Mesothelial cell of epicardium (in vitro differentiated cells): ENCODE measurements at regions not wholly inside any gene's neighbourhood (a gene's known extent, or its start where the extent isn't known, plus 50 kb on each side); places are given as distances from the start of the nearest gene placed in this dataset.

Experiments
- DNase-seq, 2 experiments: peaks; one replicate each; pipeline ENCODE4 v3.0.0; 2021; ENCODE audit warnings: low spot score in 2 of 2; ENCODE audit not compliant: unreplicated experiment in 2 of 2
- H3K27ac Mint-ChIP-seq: 2 replicates; pipeline ENCODE4 v1.8.0; 2021; ENCODE audit warnings: mixed read lengths
- H3K27me3 Mint-ChIP-seq: 2 replicates; pipeline ENCODE4 v1.8.0; 2021; ENCODE audit warnings: low read depth, mixed read lengths
- H3K36me3 Mint-ChIP-seq: 2 replicates; pipeline ENCODE4 v1.8.0; 2021; ENCODE audit warnings: mixed read lengths
- H3K4me1 Mint-ChIP-seq: 2 replicates; pipeline ENCODE4 v1.8.0; 2021; ENCODE audit warnings: mixed read lengths
- H3K4me3 Mint-ChIP-seq: 2 replicates; pipeline ENCODE4 v1.8.0; 2021; ENCODE audit warnings: mild to moderate bottlenecking, moderate library complexity, mixed read lengths
- H3K9me3 Mint-ChIP-seq: 2 replicates; pipeline ENCODE4 v1.8.0; 2021; ENCODE audit warnings: mixed read lengths
- TF ChIP-seq, protein P1 (sequence below): fragments of 200-600 bp; sonication (generic); IDR thresholded peaks from one replicate; pipeline ENCODE4 v1.5.0; 2021; ENCODE audit warnings: antibody characterized with exemption; ENCODE audit not compliant: unreplicated experiment

DNA sequence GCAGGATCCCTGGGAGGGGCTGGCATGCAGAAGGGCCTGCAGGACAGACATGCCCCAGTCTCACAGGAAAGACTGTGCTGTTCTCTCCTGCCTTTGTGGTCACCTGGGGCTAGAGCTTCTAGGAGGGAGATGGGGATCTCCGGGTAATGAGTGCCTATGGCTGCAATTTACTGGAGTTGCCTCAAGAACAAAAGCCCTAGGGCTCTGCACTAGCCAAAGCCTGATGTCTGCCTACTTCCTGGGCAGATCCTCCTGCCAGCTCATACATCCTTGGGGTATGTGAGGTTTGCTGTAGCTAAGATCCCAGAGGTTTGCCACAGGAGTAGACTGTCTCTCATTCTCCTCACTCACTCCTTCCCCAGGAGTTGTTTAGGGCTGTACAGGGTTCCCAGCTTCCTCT is 106.9 kb upstream of the PPFIA2 start:
- Mint-ChIP-seq H3K4me3 (no peak overlapping the region), H3K27me3 (no peaks in the 10 kb centered on the region), H3K4me1 (no peaks in the 10 kb centered on the region), H3K27ac (no peak overlapping the region), H3K9me3 (no peaks in the 10 kb centered on the region), H3K36me3 (no peaks in the 10 kb centered on the region)
- TF ChIP-seq, protein P1, sequence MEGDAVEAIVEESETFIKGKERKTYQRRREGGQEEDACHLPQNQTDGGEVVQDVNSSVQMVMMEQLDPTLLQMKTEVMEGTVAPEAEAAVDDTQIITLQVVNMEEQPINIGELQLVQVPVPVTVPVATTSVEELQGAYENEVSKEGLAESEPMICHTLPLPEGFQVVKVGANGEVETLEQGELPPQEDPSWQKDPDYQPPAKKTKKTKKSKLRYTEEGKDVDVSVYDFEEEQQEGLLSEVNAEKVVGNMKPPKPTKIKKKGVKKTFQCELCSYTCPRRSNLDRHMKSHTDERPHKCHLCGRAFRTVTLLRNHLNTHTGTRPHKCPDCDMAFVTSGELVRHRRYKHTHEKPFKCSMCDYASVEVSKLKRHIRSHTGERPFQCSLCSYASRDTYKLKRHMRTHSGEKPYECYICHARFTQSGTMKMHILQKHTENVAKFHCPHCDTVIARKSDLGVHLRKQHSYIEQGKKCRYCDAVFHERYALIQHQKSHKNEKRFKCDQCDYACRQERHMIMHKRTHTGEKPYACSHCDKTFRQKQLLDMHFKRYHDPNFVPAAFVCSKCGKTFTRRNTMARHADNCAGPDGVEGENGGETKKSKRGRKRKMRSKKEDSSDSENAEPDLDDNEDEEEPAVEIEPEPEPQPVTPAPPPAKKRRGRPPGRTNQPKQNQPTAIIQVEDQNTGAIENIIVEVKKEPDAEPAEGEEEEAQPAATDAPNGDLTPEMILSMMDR, result no peak
- no peak for DNase-seq

DNA sequence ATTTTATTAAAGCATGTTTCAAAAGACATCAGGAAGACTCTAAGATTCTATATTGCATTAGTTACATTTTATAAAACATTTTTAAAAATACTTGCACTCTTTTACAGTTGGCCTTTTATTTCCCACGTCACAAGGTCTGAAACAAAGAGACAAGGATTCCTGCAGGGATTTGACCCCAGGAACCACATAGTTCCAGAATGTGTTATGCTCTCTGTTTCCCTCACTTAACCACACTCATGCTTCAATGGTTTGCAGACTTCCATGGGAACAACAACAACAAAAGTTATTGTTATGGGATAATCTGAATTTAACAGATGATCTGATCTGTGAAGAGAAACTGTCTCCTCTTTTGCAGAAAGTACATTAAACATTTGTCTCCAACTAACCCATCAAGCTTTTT is 104.3 kb upstream of the PPFIA2 start:
- DNase-seq, result no peak
- Mint-ChIP-seq H3K27ac (no peak overlapping the region), H3K4me3 (no peak overlapping the region), H3K9me3 (no peaks in the 10 kb centered on the region), H3K27me3 (no peaks in the 10 kb centered on the region), H3K4me1 (peaks cover 8% of the 10 kb centered on the region), H3K36me3 (no peaks in the 10 kb centered on the region)
- TF ChIP-seq, protein P1, result no peak

DNA sequence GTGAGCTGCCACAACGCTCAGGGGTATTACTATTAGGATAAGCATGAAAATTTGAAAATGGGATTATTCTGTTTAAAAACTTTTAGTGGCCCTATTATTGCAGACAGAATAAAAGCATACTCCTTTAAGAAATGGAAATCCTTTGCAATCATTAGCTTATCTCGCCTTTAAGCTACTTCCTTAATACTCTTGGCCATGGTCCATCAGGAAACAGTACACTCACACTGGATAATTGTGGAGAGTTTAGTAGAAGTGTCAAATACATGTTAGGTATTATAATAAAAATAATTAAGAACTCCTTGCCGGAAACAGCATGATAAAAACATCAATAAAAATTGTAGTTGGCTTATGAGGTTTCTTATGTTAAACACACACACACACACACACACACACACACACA is 100.4 kb upstream of the PPFIA2 start:
- DNase-seq, result no peak
- TF ChIP-seq, protein P1, result no peak

DNA sequence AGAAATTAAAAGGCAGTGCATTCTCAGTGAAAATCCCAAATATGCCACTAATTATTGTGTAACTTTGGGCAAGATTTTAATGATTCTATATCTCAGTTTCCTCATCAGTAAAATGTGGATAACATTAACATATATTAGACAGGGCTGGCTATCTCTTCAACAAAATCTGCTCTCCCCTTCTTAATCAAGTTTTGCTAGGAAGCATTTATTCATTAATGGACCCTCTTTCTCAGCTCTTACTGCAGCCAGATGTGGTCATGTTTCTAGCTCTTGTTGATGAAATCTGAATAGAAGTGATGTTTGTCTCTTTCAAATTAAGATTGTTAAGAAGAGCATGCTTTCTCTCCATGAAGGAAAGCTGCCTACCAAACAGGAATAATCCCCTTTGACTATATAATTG is 84.4 kb upstream of the PPFIA2 start:
- Mint-ChIP-seq H3K27me3 (peaks cover 2% of the 10 kb centered on the region), H3K4me1 (no peaks in the 10 kb centered on the region), H3K27ac (no peak overlapping the region), H3K36me3 (no peaks in the 10 kb centered on the region), H3K4me3 (no peak overlapping the region), H3K9me3 (no peaks in the 10 kb centered on the region)
- DNase-seq, result no peak
- TF ChIP-seq, protein P1, result no peak

More for the DNA sequence above, 100.4 kb upstream of the PPFIA2 start:
- Mint-ChIP-seq H3K27me3 (no peaks in the 10 kb centered on the region), H3K4me3 (no peak overlapping the region), H3K27ac (no peak overlapping the region), H3K4me1 (peaks cover 8% of the 10 kb centered on the region), H3K9me3 (no peaks in the 10 kb centered on the region), H3K36me3 (no peaks in the 10 kb centered on the region)

DNA sequence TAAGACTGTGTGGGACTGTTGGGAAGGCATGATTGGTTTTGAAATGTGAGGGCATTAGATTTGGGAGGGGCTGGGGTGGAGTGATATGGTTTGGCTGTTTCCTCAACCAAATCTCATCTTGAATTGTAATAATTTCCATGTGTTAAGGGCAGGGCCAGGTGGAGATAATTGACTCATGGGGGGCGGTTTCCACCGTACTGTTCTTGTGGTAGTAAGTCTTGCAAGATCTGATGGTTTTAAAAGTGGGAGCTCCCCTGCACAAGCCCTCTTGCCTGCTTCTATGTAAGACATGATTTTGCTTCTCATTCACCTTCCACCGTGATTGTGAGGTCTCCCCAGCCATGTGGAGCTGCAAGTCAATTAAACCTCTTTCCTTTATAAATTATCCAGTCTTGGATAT is 76.6 kb upstream of the PPFIA2 start:
- Mint-ChIP-seq H3K36me3 (no peaks in the 10 kb centered on the region), H3K9me3 (no peaks in the 10 kb centered on the region), H3K4me1 (no peaks in the 10 kb centered on the region), H3K27ac (no peak overlapping the region), H3K4me3 (no peak overlapping the region), H3K27me3 (no peaks in the 10 kb centered on the region)
- TF ChIP-seq, protein P1, result no peak
- no peak for DNase-seq

DNA sequence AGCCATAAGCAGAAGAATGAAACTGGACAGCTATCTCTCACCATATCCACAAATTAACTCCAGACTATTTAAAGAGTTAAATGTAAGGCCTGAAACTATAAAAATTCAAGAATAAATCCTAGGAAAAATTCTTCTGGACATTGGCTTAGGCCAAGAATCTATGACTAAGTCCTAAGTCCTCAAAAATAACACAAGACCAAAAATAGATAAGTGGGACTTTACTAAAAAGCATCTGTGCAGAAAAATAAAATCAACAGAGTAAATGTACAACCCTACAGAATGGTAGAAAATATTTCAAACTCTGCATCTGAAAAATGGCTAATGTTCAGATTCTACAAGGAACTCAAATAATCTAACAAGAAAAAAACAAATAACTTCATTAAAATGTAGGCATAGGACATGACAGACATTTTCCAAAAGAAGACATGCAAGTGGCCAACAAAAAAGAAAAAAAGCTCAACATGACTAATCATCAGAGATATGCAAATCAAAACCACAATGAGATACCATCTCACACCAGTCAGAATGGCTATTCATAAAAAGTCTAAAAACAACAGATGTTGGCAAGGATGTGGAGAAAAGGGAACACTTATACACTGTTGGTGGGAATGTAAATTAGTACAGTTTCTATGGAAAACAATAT is 61.0 kb upstream of the PPFIA2 start:
- no peak overlapping the region for H3K4me3 Mint-ChIP-seq
- DNase-seq, result no peak
- no peak overlapping the region for H3K27ac Mint-ChIP-seq
- no peaks in the 10 kb centered on the region for H3K27me3 Mint-ChIP-seq
- H3K4me1 Mint-ChIP-seq, result no peaks in the 10 kb centered on the region
- H3K36me3 Mint-ChIP-seq, result no peaks in the 10 kb centered on the region
- H3K9me3 Mint-ChIP-seq, result peaks cover 3% of the 10 kb centered on the region
- TF ChIP-seq, protein P1, result no peak
